NB4 (cell line): ENCODE measurements at regions not wholly inside any gene's neighbourhood (a gene's known extent, or its start where the extent isn't known, plus 50 kb on each side); places are given as distances from the start of the nearest gene placed in this dataset.
A peak's percentile ranks its signal among the peaks of the same experiment; 100 is the strongest.

Experiments
- DNase-seq: peaks from one replicate; pipeline ENCODE4 v3.0.0; 2010; ENCODE audit warnings: low read depth
- H3K4me3 ChIP-seq: one replicate; pipeline ENCODE4 v1.5.1; 2011; ENCODE audit warnings: mild to moderate bottlenecking, low read depth, low read length, moderate library complexity
- CTCF ChIP-seq: IDR thresholded peaks from one replicate; pipeline ENCODE4 v1.5.1; 2012; ENCODE audit warnings: low read depth, low read length
- MYC ChIP-seq: IDR thresholded peaks from 2 replicates; pipeline ENCODE4 v1.6.1; 2011; ENCODE audit warnings: low read depth, low read length
- POLR2A ChIP-seq: IDR thresholded peaks from 2 replicates; pipeline ENCODE4 v1.6.1; 2011; ENCODE audit warnings: mild to moderate bottlenecking; ENCODE audit not compliant: insufficient read length; ENCODE audit errors: extremely low read depth
- TF ChIP-seq, protein P1 (sequence below): IDR thresholded peaks from 2 replicates; pipeline ENCODE4 v1.6.1; 2011; ENCODE audit warnings: low read depth, low read length

DNA sequence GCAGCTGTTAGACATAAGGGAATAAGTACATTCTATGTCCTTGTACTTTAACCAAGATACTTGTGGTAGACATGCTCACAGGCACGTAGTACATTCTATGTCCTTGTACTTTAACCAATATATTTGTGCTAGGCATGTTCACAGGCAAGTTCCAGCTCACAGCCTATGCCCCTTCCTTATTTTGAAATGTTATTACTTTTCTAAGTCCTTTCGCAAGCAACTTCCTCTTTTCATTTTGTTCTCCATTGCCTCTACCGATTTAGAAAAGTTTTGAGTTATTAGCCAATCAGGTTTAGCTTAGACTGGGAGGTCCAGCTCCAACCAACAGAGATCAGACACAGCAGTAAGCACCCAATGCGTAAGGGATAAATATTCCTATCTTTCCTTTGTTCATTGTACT is 60.1 kb upstream of the NUDT7 start:
- no peak for TF ChIP-seq CTCF
- no peak for TF ChIP-seq MYC
- TF ChIP-seq, protein P1, sequence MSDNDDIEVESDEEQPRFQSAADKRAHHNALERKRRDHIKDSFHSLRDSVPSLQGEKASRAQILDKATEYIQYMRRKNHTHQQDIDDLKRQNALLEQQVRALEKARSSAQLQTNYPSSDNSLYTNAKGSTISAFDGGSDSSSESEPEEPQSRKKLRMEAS: no peak
- TF ChIP-seq POLR2A: no peak
- H3K4me3 ChIP-seq: no peak overlapping the region
- peak; percentile 81 for DNase-seq

DNA sequence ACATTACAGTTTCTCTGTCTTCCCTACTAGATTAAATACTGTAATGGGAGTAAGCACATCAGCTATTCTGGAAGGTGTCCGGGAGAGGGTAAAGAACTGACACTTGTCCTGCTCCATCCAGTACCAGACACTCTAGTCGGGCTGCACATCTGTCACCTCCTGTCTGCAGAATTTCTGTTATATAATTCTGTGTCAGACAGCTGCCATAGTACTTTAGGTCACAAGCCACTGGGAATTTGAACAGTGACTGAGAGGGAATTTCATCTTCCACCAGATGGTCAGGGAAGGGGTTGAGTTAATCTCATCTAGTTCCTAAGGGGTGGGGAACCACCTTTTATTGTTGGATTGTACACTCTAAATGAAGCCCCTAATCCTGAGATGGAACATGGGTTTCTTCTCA is 58.6 kb upstream of the NUDT7 start:
- TF ChIP-seq POLR2A: no peak
- TF ChIP-seq MYC: no peak
- TF ChIP-seq CTCF: no peak
- TF ChIP-seq, protein P1: no peak
- DNase-seq: no peak
- no peak overlapping the region for H3K4me3 ChIP-seq

DNA sequence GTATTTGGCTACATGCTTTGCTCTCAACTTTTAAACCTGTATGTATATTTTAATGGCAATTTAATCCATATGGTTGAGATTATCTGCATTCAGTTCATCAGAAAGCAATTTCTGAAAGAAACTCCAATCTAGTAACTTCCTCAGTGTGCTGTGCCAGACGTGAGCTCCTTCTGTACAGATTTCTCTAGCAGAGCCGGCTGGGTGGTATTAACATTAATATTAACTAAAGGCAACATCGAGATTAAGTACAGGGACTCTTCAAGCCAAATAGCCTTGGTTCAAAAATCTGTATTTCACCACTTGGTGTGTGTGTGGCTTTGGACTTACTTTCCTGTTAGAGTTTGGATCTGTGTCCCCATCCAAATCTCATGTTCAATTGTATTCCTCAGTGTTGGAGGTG is 55.5 kb upstream of the NUDT7 start:
- no peak overlapping the region for H3K4me3 ChIP-seq
- no peak for DNase-seq
- TF ChIP-seq CTCF (no peak), POLR2A (no peak), MYC (no peak)
- TF ChIP-seq, protein P1: no peak

- DNase-seq: no peak
- no peak overlapping the region for H3K4me3 ChIP-seq
- TF ChIP-seq POLR2A (no peak), MYC (no peak), CTCF (no peak)
- TF ChIP-seq, protein P1: no peak
Measured at GRCh38 chr16:77668201-77668600, 54.1 kb upstream of the NUDT7 start.

- no peak for TF ChIP-seq POLR2A
- no peak for TF ChIP-seq CTCF
- TF ChIP-seq, protein P1: no peak
- TF ChIP-seq MYC: no peak
- H3K4me3 ChIP-seq: no peak overlapping the region
Measured at GRCh38 chr16:77669057-77669456, 53.3 kb upstream of the NUDT7 start.

More at GRCh38 chr16:77669057-77669456, 53.3 kb upstream of the NUDT7 start:
- DNase-seq: no peak
